HG03460 (cell line): ENCODE measurements at regions not wholly inside any gene's neighbourhood (a gene's known extent, or its start where the extent isn't known, plus 50 kb on each side); places are given as distances from the start of the nearest gene placed in this dataset.

Experiments used
- ATAC-seq: cut with Tn5 transposase; IDR thresholded peaks from one replicate; pipeline ENCODE4 v1.9.1; 2021; ENCODE audit not compliant: unreplicated experiment

DNA sequence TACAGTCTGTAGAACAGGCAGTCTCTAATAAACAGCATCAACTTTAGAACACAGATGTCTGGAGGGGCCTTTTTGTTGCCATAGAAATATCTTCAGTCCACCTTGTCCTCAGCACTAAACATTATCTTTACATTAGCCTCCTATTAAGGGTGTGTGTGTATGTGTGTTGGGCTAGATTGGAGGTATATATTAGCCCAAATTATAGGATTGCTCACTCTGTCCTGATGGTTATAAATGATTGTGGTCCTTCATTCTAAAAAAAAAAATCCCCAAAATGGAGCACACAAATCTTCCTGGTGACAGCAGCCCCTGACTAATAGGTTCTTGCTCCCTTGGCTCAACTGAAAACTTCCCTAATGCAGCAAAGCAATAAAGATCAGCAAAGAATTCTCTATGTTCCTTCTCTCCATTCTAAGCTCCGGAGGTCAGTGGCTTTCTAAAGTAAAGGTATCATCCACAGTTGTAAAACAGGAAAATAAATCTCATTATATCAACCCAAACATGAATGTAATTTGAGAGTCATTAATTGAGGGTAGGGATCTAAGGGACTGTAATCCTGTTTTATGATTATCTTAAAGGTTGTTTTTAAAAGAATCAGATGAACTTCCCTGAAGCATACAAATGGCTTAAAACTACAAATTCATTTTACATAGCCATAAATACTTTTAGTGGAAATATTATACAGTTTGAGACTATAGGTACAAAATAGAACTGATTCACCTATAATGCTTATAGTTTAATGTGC is 232.7 kb downstream of the KLF12 start:
- no peak for ATAC-seq

DNA sequence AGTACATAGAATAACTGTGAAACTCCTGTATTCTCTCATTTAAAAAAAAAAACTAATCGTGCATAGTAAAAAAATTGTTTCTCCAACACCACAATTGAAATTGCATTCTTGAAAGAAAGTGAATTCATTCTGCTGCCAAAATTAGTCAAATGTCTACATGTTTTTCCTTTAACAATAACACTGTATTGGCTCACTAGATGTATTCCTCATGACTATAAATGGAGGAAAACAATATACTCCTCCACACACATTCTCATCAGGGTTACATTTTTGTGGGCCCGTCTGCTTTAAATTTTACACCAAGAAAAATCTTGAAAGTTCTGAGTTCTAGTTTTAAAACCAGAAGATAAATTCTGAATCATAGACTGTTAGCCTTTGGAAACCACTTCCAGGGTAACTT is 233.6 kb downstream of the KLF12 start:
- ATAC-seq: no peak

DNA sequence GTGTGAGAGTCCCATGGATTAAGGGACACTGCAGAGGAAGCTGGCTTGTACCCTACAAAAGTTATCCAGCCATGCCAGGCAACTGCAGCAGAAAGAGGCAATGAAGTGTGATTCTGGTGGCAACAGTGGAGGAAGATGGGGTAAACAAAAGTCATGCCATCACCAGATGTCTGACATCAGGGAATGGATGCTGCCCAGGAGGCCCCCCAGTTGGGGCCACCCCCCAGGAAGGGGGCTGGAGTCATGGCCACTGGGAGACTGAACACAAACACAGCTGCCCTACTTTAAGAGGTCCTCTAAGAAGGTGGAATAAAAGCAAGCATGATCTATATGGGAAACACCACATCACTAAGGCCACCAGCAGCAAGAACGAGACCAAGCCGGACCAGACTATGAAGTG is 235.3 kb downstream of the KLF12 start:
- ATAC-seq: no peak

DNA sequence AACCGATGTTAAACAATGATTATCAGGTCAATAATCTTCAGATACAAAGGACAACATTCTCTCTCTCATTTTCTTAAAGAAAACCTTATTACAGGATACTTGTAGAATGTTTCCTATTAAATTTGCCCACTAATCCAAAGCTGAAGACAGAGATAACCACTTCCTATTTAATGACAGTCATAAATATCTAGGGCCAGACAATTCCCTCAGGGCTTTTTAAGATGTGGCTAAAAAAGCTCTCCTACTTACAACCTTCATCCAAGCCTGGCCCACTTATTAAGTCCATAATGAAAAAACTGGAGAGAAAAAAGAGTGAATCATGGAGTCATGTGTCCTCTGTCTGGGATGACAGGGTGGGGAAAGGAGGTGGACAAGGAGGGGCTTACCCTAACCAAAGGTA is 235.9 kb downstream of the KLF12 start:
- ATAC-seq: no peak

DNA sequence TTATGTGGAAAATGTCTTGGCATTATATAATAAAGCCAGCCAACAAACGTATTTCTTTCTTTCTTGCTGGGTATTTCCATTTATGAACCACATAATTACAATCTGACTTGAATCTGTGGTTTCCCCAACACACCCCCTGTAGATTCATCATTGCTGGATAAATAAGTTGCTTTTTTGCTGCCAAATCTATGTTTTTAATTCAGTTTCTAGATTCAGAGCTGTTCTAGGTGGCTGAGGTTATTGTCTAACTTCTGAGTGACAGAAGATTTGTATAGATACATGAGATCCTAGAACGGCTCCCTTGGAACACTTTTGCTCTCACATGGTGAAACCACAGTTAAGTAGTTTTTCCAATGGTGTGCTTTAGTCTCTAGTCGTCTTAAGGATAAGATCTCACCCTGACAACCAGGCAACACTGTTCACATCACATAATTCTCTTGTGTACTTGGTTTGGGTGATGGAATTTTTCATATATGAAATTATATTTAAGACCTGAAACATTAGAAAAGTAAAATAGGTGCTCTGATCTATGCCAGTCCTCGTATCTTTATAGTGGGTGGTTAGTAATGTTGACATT is 239.1 kb downstream of the KLF12 start:
- ATAC-seq: no peak

DNA sequence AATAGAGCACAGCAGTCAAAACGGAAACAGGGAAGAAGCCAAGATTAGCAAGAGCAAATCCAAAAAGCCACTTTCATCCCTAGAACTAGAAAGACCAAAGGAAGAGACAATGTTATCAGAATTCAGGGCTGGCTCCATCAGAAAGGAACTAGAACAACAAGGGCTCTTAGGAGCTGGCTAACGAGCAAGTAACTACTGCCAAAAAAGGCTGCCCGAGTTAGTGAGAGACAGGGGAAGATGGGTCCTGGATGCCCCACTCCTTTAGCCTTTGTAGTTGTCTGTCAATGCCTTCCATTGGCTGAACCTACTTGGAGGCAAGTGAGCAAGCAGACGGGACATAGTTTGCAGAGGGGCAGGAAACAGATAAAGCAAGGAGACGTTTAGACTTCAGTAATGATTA is 240.4 kb downstream of the KLF12 start:
- no peak for ATAC-seq

DNA sequence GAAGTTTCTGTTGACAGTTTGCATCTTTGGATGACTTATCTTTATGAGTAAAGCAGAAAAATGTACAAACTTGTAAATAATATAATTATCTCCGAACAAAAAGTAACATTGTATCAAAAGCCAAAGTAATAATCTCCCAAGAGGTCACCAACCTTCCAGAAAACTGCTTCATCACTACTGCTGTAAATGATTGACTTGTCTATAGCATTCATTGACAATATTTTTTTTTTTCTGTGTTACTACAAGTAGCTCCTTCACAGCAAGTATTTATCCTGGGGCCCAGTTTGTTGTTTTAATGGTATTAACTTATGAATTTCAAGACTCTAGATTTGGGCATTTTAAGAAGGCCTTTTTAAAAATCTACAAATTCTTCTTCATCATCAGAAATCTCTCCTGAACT is 242.4 kb downstream of the KLF12 start:
- no peak for ATAC-seq

DNA sequence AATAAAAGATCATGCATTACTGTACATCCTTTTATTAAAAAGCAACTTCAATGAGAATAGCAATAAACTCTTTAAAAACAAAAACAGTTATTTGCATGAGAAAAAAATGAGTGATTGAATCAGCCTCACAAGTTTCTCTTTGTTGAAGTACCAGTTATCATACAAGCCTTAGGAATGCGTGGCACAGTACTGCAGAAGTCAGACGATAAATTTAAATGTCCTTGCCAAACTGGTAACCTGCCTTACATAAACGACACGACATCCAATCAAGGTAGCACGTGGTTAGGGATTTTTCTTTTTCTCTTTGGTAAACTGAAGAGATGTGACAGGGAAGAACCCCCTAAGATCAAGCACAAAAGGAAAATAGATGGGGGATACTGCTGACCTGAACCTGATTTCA is 251.0 kb downstream of the KLF12 start:
- no peak for ATAC-seq

DNA sequence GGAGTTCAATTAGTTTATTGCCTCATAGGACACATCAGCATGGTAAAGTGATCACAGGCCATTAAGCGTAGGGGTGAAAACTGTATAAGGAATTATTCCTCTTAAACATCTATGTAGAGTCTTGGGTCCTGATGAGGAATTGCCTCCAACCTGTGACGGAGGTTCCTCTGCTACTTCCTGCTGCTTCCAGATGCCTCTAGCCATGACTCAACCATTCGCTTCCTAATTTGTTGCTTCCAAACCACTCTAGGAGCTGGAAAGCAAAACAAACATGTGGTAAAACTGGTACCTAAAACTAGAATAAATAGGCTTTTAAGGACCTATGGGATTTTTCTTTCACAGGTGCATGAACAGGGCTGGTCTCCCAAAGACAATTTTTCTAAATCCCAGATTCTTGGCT is 253.8 kb downstream of the KLF12 start:
- no peak for ATAC-seq

DNA sequence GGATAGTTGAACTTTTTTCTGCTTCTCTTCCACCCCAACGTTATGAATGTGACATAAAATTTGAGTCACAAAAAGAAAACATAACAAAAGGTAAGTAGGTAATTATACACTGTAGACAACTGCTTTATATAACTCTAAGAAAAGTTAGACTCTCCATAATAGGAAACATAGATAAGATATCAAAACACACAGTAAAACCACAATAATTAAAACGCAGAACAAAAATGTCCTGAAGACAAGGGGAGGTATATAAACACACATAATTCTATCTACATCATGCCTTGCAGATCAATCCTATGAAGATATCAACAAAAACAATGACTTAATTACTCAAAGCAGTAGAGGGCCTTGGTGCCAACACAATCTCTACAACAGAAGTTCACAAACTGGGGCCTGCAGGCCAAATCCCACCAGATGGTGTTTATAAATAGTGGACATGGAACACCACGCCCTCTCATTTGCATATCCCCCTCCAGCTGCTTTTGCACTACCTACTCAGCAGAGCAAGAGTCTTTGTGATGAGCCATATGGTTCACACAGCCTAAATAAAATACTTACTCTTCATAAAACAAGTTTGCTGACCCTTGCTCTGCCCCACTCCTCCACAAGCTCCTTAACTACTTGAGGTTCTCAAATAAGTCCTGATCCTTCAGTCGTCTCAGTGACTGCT is 254.7 kb downstream of the KLF12 start:
- ATAC-seq: no peak

DNA sequence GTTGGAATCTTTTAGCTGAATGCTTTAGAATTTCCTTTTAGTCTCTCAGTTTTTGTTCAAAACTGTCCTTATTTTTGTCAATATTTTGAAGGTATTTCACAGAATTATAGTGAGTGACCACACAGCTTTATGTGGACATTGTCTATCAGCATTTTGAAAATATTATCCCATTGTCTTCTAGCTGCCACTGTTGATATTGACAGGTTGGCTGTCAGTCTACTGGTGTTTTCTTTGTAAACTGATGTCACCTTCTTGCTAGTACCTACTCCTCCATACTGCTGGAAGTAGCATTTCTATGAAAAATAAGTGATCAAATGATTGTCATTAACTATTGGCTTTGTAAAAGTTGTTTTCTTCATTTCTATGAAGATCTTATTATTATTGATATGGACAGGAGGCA is 256.8 kb downstream of the KLF12 start:
- ATAC-seq: no peak

DNA sequence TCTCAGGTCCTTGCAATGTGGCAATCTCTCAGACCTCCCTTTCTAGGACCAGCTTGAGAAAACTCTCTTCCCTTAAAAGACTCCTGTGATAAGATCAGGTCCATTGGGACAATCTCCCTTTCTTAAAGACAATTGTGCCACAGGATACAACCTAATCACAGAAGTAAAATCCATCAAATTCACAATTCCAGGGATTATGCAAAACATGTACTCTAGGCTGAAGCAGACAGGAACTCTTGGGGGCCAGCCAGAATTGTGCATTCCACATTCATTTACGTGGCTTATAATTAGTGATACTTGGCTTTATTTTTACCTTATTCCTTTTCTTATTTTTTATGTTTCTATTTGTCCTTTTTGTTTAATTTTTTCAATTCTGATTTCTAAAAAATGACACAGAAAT is 257.9 kb downstream of the KLF12 start:
- no peak for ATAC-seq

DNA sequence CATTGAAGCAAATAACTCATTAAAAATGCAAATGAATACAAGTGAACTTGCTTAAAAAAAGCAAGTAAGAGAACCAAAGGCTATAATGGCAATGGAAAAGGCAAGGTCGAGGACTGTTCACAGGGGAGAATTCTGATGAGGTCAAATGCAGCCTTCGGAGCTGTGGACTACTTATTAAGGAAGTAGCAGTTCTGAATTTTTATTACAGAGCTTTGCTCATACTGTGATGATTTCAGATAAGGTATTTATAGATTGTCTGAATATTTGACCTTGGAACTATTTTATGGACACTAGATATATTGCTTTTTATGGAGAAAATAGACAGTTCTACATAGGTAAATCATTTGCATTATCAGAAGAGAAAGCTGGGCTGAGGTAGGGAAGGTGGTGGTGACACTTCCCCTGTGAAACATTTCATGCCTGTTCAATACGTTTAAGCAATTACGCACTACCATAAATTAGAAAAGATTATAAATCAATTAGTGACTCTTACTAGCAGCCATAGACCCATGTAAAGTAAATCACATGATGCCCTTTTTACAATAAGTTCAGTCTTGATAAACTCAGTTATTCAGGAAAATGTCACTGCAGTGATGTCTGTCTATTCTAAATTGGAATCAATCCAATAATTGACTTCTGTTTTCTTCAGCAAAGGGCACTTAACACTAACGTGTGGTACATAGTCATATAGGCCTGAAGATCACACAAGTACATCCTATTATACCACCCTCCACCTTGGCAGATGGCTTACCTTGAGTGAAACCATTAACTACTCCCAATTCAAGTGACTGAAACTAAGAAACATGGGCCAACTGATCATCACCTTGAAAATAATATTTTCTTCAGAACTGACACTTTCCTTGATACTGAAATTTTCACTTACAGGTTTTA is 260.0 kb downstream of the KLF12 start:
- no peak for ATAC-seq

DNA sequence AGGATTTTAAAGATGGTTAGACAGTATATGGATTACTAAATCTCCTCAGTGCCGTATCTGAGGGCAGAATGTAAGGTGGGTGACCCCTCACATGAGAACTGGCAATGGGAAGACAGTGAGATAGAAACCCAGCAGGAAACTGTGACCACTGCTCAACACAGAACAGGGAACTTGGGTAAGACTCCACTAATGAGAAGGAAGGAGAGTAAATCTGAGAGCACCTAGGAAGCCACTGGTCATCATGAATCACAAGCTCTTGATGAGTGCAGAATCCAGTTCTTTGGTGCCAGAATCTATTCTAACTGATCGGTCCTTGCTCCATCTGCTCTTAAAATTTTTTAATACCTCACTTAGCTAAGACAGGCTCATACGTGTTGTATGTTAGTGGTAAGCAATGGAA is 261.8 kb downstream of the KLF12 start:
- ATAC-seq: no peak

DNA sequence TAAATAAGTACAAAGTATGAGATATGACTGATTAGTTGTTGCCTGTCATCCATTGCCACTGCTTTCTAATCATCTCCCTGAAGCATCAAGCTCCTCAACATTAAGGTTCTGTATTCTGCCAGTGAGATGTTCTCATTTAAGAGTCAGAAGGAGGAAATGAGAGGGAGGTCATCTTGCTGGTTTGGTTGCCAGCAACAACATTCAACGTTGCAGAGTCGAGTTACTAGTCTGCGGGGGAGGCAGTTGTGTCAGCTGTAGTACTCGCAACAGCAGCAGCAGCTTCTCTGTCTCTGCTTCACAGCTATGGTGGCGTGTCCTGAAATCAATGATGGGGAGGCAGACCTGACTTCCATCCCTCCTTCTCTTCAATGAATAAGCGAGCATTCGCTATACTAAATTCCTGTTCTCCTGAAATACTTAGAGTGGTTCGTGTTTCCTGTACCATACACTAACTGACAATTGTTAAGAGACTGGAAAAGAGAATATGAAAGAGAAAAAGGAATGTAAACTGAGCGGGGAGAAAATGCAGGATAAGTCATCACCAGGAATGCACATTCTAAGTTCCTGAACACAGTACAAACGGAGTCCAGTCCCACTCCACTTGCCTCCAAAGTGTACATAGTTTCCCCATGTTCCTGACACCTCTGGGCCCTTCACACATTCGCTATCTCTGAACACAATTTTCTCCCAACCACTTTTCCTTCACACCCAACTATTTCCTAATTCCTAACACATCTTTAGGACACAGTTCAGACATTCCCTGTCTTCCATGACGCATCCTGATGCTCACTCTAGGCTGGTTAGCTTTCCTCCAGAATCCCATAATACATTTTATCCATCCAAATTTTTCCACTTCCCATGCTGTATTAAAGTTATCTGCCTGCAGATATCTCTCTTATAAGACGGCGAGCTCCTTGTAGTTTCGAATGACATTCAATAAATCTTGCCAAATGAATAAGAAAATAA is 263.0 kb downstream of the KLF12 start:
- no peak for ATAC-seq

DNA sequence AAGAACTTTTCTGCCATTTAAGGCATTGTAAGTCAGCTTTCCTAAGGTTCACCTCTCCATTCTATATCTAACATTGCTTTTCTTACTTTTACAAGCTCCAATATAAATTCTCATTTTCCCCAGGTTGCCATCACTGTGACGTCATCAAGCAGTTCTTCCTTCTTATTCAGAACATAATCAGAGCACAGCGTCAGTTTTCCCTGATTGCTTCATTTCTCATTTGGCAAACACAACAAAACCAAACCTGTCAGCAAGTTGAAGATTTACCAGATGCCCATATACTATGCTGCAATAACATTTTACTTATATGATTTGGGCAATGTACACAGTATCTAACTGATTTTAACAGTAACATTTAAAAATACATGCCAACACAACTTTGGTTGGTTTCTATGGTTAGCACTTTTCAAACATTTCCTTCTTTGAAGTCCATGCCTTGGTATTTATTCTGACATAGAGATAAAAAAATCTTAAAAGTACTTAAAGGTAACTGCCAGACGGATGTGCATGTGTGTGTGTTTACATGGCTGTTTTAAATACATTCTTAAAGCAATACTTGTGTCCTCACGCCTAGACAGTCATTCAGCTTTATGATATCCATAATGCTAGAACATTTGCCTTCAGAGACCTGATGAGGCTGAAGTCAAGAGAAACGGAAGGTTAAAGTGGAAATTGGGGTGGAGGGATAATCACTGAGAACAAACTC is 264.0 kb downstream of the KLF12 start:
- ATAC-seq: no peak

DNA sequence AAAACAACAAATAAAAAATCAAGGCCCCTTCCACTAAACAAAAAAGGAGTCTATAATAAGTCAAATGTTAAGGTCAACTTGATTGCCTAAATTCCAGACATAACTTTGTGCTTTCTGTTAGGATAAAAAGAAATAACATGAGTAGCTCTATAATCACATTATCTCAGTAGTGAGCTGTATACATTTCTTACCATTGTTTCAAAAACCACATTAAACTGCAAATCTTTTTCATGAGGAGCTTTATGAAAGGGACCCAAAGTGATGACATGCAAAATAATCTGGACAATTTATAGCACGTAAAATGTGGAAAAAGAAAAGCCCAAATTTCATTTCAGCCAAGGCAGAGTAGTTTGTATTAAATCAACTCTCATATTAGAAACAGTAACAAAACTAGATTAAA is 269.2 kb downstream of the KLF12 start:
- no peak for ATAC-seq

DNA sequence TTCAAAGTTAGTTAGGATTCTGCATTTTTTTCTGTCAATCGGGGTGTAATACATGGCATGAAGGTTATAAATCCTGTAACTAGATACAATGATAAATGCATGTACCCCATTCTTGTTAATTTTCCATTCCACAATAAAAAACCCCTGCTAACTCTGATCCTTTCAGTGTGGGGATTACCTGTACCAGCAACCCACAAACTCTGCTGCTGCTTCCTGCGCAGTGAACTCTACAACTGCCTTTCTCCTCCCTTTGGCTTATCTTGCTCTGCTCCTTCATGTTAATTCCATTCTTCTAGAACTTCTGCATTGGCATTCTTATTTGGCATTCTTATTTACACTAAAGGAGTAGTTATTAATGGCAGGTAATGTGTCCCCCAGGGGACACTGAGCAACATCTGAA is 273.1 kb downstream of the KLF12 start:
- ATAC-seq: no peak

DNA sequence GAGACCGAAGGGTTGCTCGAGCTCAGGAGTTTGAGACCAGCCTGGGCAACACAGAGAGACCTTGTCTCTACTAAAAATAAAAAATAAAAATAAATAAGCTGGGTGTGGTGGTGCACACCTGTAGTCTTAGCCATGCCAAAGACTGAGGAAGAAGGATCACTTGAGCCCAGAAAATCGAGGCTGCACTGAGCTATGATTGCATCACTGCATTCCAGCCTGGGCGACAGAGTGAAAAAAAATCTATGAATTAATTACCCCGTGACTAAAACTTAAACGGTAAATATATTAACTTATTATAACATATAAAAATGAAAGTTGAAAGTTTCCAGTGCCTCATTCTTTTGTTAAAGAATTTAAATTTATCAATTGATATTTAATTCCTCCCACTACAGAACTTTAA is 273.7 kb downstream of the KLF12 start:
- ATAC-seq: no peak

DNA sequence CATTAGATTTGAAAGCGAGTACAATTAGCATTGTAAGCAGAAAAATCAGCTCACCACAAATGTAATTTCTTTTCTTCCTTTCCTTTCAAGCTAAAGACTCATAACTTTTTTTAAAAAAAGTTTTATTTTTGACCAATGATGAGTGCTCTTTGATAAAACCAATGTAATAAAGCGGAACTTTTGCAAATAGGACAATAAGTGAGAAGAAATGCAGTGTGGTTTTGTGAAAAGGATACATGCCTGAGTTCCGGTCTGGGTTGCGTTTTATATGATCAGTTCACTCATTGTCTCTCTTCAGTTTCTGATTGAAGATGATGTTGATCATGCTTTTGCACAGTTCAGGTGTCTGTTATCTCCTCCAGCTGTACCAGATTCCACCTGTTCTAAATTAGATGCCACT is 274.4 kb downstream of the KLF12 start:
- ATAC-seq: no peak
